Smooth muscle cell (in vitro differentiated cells): ENCODE measurements at regions not wholly inside any gene's neighbourhood (a gene's known extent, or its start where the extent isn't known, plus 50 kb on each side); places are given as distances from the start of the nearest gene placed in this dataset.

Source experiments
- DNase-seq: peaks from one replicate; lab custom pipeline; 2025; ENCODE audit not compliant: unreplicated experiment; lab: John Stamatoyannopoulos, UW
- H2AFZ ChIP-seq: fragments of 200-600 bp; sonication (generic); 2 replicates; pipeline ENCODE4 v1.6.0; 2016; ENCODE audit warnings: antibody characterized with exemption, low read depth, mild to moderate bottlenecking
- H3F3A ChIP-seq: fragments of 200-600 bp; sonication (generic); 2 replicates; pipeline ENCODE4 v1.6.0; 2017; ENCODE audit warnings: antibody characterized with exemption, low read depth
- H3K27ac ChIP-seq: fragments of 200-600 bp; sonication (generic); 2 replicates; pipeline ENCODE4 v1.5.1; 2016; ENCODE audit warnings: low read depth, mild to moderate bottlenecking
- H3K27me3 ChIP-seq: fragments of 200-600 bp; sonication (generic); 2 replicates; pipeline ENCODE4 v1.6.1; 2016; ENCODE audit warnings: low read depth, mild to moderate bottlenecking
- H3K36me3 ChIP-seq: fragments of 200-600 bp; sonication (generic); 2 replicates; pipeline ENCODE4 v1.5.1; 2016; ENCODE audit warnings: low read depth
- H3K4me1 ChIP-seq: fragments of 200-600 bp; sonication (generic); 2 replicates; pipeline ENCODE4 v1.5.1; 2016; ENCODE audit warnings: low read depth
- H3K4me2 ChIP-seq: fragments of 200-600 bp; sonication (generic); 2 replicates; pipeline ENCODE4 v1.6.0; 2016; ENCODE audit warnings: mild to moderate bottlenecking
- H3K4me3 ChIP-seq: fragments of 200-600 bp; sonication (generic); 2 replicates; pipeline ENCODE4 v1.5.1; 2016; ENCODE audit warnings: mild to moderate bottlenecking
- H3K79me2 ChIP-seq: fragments of 200-600 bp; sonication (generic); 2 replicates; pipeline ENCODE4 v1.6.0; 2016; ENCODE audit warnings: low read depth, mild to moderate bottlenecking
- H3K9ac ChIP-seq: fragments of 200-600 bp; sonication (generic); 2 replicates; pipeline ENCODE4 v1.6.0; 2016; ENCODE audit warnings: low read depth
- H3K9me3 ChIP-seq: fragments of 200-600 bp; sonication (generic); replicated peaks from 2 replicates; pipeline ENCODE4 v1.5.1; 2016; ENCODE audit warnings: low read depth
- H4K20me1 ChIP-seq: fragments of 200-600 bp; sonication (generic); 2 replicates; pipeline ENCODE4 v1.6.0; 2016; ENCODE audit warnings: low read depth
- CTCF ChIP-seq: fragments of 200-600 bp; sonication (generic); IDR thresholded peaks from 2 replicates; pipeline ENCODE4 v1.5.1; 2017; ENCODE audit warnings: borderline replicate concordance, mild to moderate bottlenecking, antibody characterized with exemption; ENCODE audit not compliant: insufficient read depth, poor library complexity, severe bottlenecking
- WGBS: methylation state at CpG from one replicate; pipeline ENCODE4 v1.1.7; 2016; ENCODE audit warnings: low lambda C conversion rate; 5-methylcytosine and 5-hydroxymethylcytosine counted together

GRCh38 chr6:120786682-120787081 lies 547.6 kb downstream of the TBC1D32 start:
- Histone ChIP-seq H3K36me3 (no peaks in the 10 kb centered on the region), H4K20me1 (no peaks in the 10 kb centered on the region), H3K4me2 (no peak overlapping the region), H2AFZ (no peak overlapping the region), H3K27ac (no peak overlapping the region), H3K9ac (no peak overlapping the region), H3K79me2 (no peaks in the 10 kb centered on the region), H3K4me3 (no peak overlapping the region), H3F3A (no peaks in the 10 kb centered on the region), H3K4me1 (no peaks in the 10 kb centered on the region), H3K27me3 (no peaks in the 10 kb centered on the region), H3K9me3 (no peaks in the 10 kb centered on the region)
- no peak for DNase-seq
- no peak for TF ChIP-seq CTCF
- WGBS = 89% methylated on average over 10 of the region's 10 CpGs

DNA sequence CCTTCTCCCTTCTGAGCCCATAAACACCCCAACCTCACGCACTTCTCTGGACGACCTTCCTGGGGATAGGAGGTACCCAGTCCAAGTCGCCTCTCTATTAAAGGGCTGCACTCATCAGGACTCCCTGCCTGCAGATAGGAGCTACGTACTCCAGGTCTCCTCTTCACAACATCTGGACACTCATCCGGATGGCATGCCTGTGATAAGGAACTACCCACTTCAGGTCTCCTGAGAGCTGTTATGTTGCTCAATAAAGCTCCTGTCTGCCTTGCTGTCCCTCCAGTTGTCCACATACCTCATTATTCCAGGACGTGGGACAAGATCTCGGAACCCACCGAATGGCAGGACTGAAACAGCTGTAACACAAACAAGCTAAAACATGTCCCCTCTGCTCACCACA lies 548.0 kb downstream of the TBC1D32 start:
- Histone ChIP-seq H3K27ac (no peak overlapping the region), H3K79me2 (no peaks in the 10 kb centered on the region), H3K4me1 (no peaks in the 10 kb centered on the region), H3K27me3 (no peaks in the 10 kb centered on the region), H3K4me2 (no peak overlapping the region), H2AFZ (no peak overlapping the region), H3K9ac (no peak overlapping the region), H3K4me3 (no peak overlapping the region), H4K20me1 (no peaks in the 10 kb centered on the region), H3K9me3 (no peaks in the 10 kb centered on the region), H3F3A (no peaks in the 10 kb centered on the region), H3K36me3 (no peaks in the 10 kb centered on the region)
- DNase-seq = no peak
- no peak for TF ChIP-seq CTCF
- WGBS = 89% methylated on average over 8 of the region's 8 CpGs

GRCh38 chr6:120785459-120786086 lies 548.7 kb downstream of the TBC1D32 start:
- 93% methylated on average over 7 of the region's 7 CpGs for WGBS
- Histone ChIP-seq H3K4me3 (no peak overlapping the region), H3K4me1 (no peaks in the 10 kb centered on the region), H3K9ac (no peak overlapping the region), H3K4me2 (no peak overlapping the region), H3F3A (no peaks in the 10 kb centered on the region), H3K9me3 (no peaks in the 10 kb centered on the region), H4K20me1 (no peaks in the 10 kb centered on the region), H3K27me3 (no peaks in the 10 kb centered on the region), H3K27ac (no peak overlapping the region), H3K79me2 (no peaks in the 10 kb centered on the region), H3K36me3 (no peaks in the 10 kb centered on the region), H2AFZ (no peak overlapping the region)
- no peak for TF ChIP-seq CTCF
- DNase-seq = no peak

DNA sequence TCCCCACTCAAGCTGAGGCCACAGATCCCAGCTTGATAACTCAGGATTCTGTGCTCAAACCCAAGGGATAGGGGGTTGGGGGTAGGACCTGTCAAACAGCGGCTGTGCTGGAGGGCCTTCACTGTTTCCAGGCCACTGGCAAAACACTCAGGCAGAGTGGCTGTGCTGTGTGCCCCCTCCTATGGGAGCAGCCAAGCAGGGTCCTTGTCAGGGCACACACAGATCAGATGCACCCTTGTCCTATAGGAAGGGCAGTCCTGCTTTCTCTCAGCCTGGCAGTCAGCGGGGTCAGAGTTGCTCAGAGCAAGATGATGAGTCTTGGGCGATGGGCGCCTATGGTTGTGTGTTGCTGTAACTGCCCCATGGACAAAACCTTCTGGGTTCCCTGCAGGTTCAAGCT lies 554.8 kb downstream of the TBC1D32 start:
- no peak for DNase-seq
- no peak overlapping the region for H2AFZ ChIP-seq
- H4K20me1 ChIP-seq = no peaks in the 10 kb centered on the region
- TF ChIP-seq CTCF = no peak
- no peak overlapping the region for H3K4me2 ChIP-seq
- H3K27ac ChIP-seq = no peak overlapping the region
- no peak overlapping the region for H3K4me3 ChIP-seq
- H3K4me1 ChIP-seq = no peaks in the 10 kb centered on the region
- H3K9me3 ChIP-seq = no peaks in the 10 kb centered on the region
- H3F3A ChIP-seq = no peaks in the 10 kb centered on the region
- 91% methylated on average over 4 of the region's 4 CpGs for WGBS
- H3K9ac ChIP-seq = no peak overlapping the region
- no peaks in the 10 kb centered on the region for H3K79me2 ChIP-seq
- no peaks in the 10 kb centered on the region for H3K27me3 ChIP-seq
- H3K36me3 ChIP-seq = no peaks in the 10 kb centered on the region
